ENCODE measurements at regions not wholly inside any gene's neighbourhood (a gene's known extent, or its start where the extent isn't known, plus 50 kb on each side); places are given as distances from the start of the nearest gene placed in this dataset.

DNA sequence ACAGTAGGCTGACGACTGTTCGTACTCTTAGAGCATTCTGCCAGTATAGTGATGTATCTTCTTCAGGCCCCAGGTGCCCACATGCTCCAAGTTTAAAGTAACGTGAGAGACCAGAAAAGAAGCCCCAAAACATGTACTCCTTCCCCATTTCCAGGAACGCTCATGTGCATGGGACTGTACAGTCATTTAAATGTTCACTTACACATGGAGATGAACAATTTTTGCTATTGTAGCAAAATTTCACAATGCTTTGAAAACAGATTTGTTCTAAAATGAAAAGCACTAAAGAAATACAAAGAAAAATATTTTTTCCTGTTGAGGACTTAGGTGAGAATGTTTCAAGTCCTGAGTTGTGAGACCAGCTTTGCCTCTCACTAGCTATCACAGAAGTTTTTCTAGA lies 269.3 kb upstream of the PRDM1 start:
- Mint-ChIP-seq H3K4me3 (no peak overlapping the region), H3K36me3 (no peaks in the 10 kb centered on the region), H3K27me3 (ENCODE audit: insufficient read depth, low read depth) (no peaks in the 10 kb centered on the region), H3K9me3 (no peaks in the 10 kb centered on the region), H3K4me1 (no peaks in the 10 kb centered on the region), H3K27ac (no peak overlapping the region)
- Histone ChIP-seq H2AFZ (replicated peaks) (no peak overlapping the region), H3K79me2 (ENCODE audit: low read depth) (no peaks in the 10 kb centered on the region), H3F3A (ENCODE audit: low read depth) (no peaks in the 10 kb centered on the region), H3K4me2 (no peak overlapping the region), H3K4me3 (no peak overlapping the region), H3K9ac (no peak overlapping the region), H3K27me3 (no peaks in the 10 kb centered on the region), H3K27ac (no peak overlapping the region), H3K9me3 (ENCODE audit: low read depth) (no peaks in the 10 kb centered on the region), H4K20me1 (ENCODE audit: low read depth) (no peaks in the 10 kb centered on the region), H3K4me1 (no peaks in the 10 kb centered on the region), H3K36me3 (no peaks in the 10 kb centered on the region)
- TF ChIP-seq EZH2 (IDR thresholded peaks at IDR 0.05): no peak
- no peak for DNase-seq (ENCODE audit: low spot score)

- Histone ChIP-seq H3K4me3 (no peak overlapping the region), H3F3A (ENCODE audit: low read depth) (no peaks in the 10 kb centered on the region), H2AFZ (replicated peaks) (no peak overlapping the region), H3K9ac (no peak overlapping the region), H3K27me3 (no peaks in the 10 kb centered on the region), H3K9me3 (ENCODE audit: low read depth) (no peaks in the 10 kb centered on the region), H3K79me2 (ENCODE audit: low read depth) (no peaks in the 10 kb centered on the region), H3K4me2 (no peak overlapping the region), H3K4me1 (peaks cover 3% of the 10 kb centered on the region), H3K27ac (no peak overlapping the region), H3K36me3 (no peaks in the 10 kb centered on the region), H4K20me1 (ENCODE audit: low read depth) (no peaks in the 10 kb centered on the region)
- Mint-ChIP-seq H3K4me3 (no peak overlapping the region), H3K27ac (no peak overlapping the region), H3K27me3 (ENCODE audit: insufficient read depth, low read depth) (no peaks in the 10 kb centered on the region), H3K4me1 (no peaks in the 10 kb centered on the region), H3K36me3 (no peaks in the 10 kb centered on the region), H3K9me3 (no peaks in the 10 kb centered on the region)
- no peak for TF ChIP-seq EZH2phosphoT487 (IDR thresholded peaks at IDR 0.05)
- no peak for TF ChIP-seq CTCF (IDR thresholded peaks at IDR 0.05)
- TF ChIP-seq EZH2 (IDR thresholded peaks at IDR 0.05): no peak
- no peak for DNase-seq (ENCODE audit: low spot score)
Measured at GRCh38 chr6:105815661-105816555, 270.2 kb upstream of the PRDM1 start.

DNA sequence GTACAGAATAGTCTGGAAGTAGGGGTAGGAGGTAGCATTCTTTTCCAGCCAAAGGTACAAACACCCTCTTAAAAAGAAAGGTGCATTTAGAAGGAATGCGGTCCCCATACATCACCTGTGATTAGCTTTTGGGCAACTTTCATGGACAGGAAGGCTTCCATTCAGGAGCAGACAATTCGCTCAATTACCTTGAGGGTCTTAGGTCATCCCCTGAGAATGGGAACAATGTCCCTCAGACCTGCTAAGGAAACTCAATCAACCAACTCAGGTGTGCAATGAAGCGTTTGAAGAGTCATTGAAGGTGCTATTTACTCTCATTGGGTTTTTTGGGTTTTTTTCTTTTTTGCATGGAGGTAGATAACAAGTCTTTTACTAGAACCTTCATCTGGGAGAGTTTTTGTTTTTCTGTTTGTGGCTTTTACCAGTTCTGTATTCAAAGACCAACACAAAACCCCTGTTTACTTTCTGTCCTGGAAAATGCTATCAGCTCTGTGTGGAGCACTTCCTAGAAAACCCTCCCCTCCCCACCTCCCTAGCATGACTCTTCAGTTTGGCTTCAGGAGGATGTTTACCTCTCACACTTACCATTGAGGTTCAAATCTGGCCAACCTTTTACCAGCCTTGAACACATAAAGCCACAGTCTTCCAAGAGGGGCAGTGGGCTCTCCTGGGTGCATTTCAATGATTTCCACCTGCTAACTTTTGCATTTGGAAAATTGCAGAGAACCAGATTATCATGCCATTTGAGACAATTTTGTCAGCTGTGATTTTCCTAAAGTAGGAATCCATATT lies 271.2 kb upstream of the PRDM1 start:
- Histone ChIP-seq H3K4me2 (no peak overlapping the region), H3K27ac (no peak overlapping the region), H3K27me3 (no peaks in the 10 kb centered on the region), H3K9ac (no peak overlapping the region), H3K4me1 (peaks cover 10% of the 10 kb centered on the region), H3K36me3 (no peaks in the 10 kb centered on the region), H3F3A (ENCODE audit: low read depth) (no peaks in the 10 kb centered on the region), H4K20me1 (ENCODE audit: low read depth) (no peaks in the 10 kb centered on the region), H3K79me2 (ENCODE audit: low read depth) (no peaks in the 10 kb centered on the region), H3K4me3 (no peak overlapping the region), H2AFZ (replicated peaks) (no peak overlapping the region), H3K9me3 (ENCODE audit: low read depth) (no peaks in the 10 kb centered on the region)
- peaks cover 5% of the 10 kb centered on the region for H3K4me1 Mint-ChIP-seq
- no peak overlapping the region for H3K27ac Mint-ChIP-seq
- no peak overlapping the region for H3K4me3 Mint-ChIP-seq
- H3K27me3 Mint-ChIP-seq (ENCODE audit: insufficient read depth, low read depth): no peaks in the 10 kb centered on the region
- TF ChIP-seq EZH2phosphoT487 (IDR thresholded peaks at IDR 0.05) (no peak), EZH2 (IDR thresholded peaks at IDR 0.05) (no peak), CTCF (IDR thresholded peaks at IDR 0.05) (no peak)
- H3K9me3 Mint-ChIP-seq: no peaks in the 10 kb centered on the region
- H3K36me3 Mint-ChIP-seq: no peaks in the 10 kb centered on the region
- DNase-seq (ENCODE audit: low spot score): no peak

Data from neural progenitor cell (in vitro differentiated cells).